ENCODE measurements at regions not wholly inside any gene's neighbourhood (a gene's known extent, or its start where the extent isn't known, plus 50 kb on each side); places are given as distances from the start of the nearest gene placed in this dataset.

- no peak overlapping the region for H3K4me3 ChIP-seq (ENCODE audit: control insufficient read depth, low read depth, low read length)
- DNase-seq (ENCODE audit: low read depth), result no peak
- TF ChIP-seq, protein P1, sequence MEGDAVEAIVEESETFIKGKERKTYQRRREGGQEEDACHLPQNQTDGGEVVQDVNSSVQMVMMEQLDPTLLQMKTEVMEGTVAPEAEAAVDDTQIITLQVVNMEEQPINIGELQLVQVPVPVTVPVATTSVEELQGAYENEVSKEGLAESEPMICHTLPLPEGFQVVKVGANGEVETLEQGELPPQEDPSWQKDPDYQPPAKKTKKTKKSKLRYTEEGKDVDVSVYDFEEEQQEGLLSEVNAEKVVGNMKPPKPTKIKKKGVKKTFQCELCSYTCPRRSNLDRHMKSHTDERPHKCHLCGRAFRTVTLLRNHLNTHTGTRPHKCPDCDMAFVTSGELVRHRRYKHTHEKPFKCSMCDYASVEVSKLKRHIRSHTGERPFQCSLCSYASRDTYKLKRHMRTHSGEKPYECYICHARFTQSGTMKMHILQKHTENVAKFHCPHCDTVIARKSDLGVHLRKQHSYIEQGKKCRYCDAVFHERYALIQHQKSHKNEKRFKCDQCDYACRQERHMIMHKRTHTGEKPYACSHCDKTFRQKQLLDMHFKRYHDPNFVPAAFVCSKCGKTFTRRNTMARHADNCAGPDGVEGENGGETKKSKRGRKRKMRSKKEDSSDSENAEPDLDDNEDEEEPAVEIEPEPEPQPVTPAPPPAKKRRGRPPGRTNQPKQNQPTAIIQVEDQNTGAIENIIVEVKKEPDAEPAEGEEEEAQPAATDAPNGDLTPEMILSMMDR (IDR thresholded peaks at IDR 0.05; ENCODE audit: control insufficient read depth, insufficient read depth, low read depth, low read length, missing control alignments), result no peak
Observed at GRCh38 chr14:98819132-98819866, 452.7 kb downstream of the BCL11B start.

DNA sequence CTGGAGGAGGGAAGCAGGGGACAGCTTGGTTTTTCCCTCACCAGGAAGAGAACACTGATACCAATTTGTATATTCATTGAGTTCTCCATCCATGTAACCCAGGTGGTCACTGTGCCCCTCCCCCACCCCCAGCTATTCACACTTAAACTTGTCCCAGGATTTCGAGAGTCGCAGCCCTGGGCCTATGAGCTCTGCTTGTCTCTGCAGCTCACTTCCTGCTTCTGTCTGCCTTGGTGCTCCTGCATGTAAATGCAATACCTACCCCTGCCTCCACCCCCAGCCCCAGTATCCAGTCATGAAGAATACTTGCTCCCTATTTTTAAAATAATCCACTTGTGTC, 452.2 kb downstream of the BCL11B start:
- no peak overlapping the region for H3K4me3 ChIP-seq (ENCODE audit: control insufficient read depth, low read depth, low read length)
- DNase-seq (ENCODE audit: low read depth), result no peak
- TF ChIP-seq, protein P1 (IDR thresholded peaks at IDR 0.05; ENCODE audit: control insufficient read depth, insufficient read depth, low read depth, low read length, missing control alignments), result no peak

- DNase-seq (ENCODE audit: low read depth), result no peak
- no peak overlapping the region for H3K4me3 ChIP-seq (ENCODE audit: control insufficient read depth, low read depth, low read length)
Observed at GRCh38 chr14:98822917-98823316, 449.1 kb downstream of the BCL11B start.

DNA sequence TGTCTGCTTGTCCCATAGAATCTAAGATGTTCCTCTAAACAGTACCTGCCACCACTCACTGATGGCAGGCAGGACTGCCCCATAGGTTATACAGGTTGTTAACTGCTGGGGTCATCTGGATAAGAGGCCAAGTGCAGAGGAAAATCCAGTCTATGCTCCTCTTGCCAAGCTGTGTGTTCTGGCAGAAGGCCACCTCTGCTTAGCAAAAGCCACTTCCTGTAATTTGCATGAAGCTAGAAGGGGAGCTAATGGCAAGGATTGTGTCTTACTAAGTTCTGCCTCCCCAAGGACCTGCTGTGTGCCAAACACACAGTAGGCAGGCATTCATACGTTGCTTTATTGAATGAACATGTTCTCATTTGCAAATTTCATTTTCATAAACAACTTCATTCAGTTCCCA, 445.4 kb downstream of the BCL11B start:
- no peak for DNase-seq (ENCODE audit: low read depth)
- H3K4me3 ChIP-seq (ENCODE audit: control insufficient read depth, low read depth, low read length), result no peak overlapping the region
- TF ChIP-seq, protein P1 (IDR thresholded peaks at IDR 0.05; ENCODE audit: control insufficient read depth, insufficient read depth, low read depth, low read length, missing control alignments), result no peak

More at GRCh38 chr14:98822917-98823316, 449.1 kb downstream of the BCL11B start:
- TF ChIP-seq, protein P1 (IDR thresholded peaks at IDR 0.05; ENCODE audit: control insufficient read depth, insufficient read depth, low read depth, low read length, missing control alignments), result no peak

- DNase-seq (ENCODE audit: low read depth), result no peak
- TF ChIP-seq, protein P1 (IDR thresholded peaks at IDR 0.05; ENCODE audit: control insufficient read depth, insufficient read depth, low read depth, low read length, missing control alignments), result no peak
Observed at GRCh38 chr14:98834119-98834518, 437.9 kb downstream of the BCL11B start.

GRCh38 chr14:98835051-98835824, 436.8 kb downstream of the BCL11B start:
- no peak for DNase-seq (ENCODE audit: low read depth)
- TF ChIP-seq, protein P1 (IDR thresholded peaks at IDR 0.05; ENCODE audit: control insufficient read depth, insufficient read depth, low read depth, low read length, missing control alignments), result no peak
- no peak overlapping the region for H3K4me3 ChIP-seq (ENCODE audit: control insufficient read depth, low read depth, low read length)

More at GRCh38 chr14:98834119-98834518, 437.9 kb downstream of the BCL11B start:
- no peak overlapping the region for H3K4me3 ChIP-seq (ENCODE audit: control insufficient read depth, low read depth, low read length)

Measured in AG09309 (cell line).